HG03460 (cell line): ENCODE measurements at regions not wholly inside any gene's neighbourhood (a gene's known extent, or its start where the extent isn't known, plus 50 kb on each side); places are given as distances from the start of the nearest gene placed in this dataset.

ENCODE experiments used
- ATAC-seq: cut with Tn5 transposase; IDR thresholded peaks from one replicate; pipeline ENCODE4 v1.9.1; 2021; ENCODE audit not compliant: unreplicated experiment

GRCh38 chr7:41058986-41059741 lies 643.7 kb downstream of the INHBA start:
- ATAC-seq, result no peak

GRCh38 chr7:41054960-41055661 lies 647.8 kb downstream of the INHBA start:
- no peak for ATAC-seq

GRCh38 chr7:41053820-41054219 lies 649.1 kb downstream of the INHBA start:
- no peak for ATAC-seq

- no peak for ATAC-seq
Observed at GRCh38 chr7:41052736-41053135, 650.2 kb downstream of the INHBA start.

GRCh38 chr7:41052201-41052600 lies 650.7 kb downstream of the INHBA start:
- ATAC-seq, result no peak

GRCh38 chr7:41051535-41051934 lies 651.4 kb downstream of the INHBA start:
- no peak for ATAC-seq

- no peak for ATAC-seq
Observed at GRCh38 chr7:41051062-41051461, 651.8 kb downstream of the INHBA start.

- no peak for ATAC-seq
Observed at GRCh38 chr7:41048771-41049170, 654.1 kb downstream of the INHBA start.

GRCh38 chr7:41047789-41048191 lies 655.1 kb downstream of the INHBA start:
- ATAC-seq, result no peak

- no peak for ATAC-seq
Observed at GRCh38 chr7:41047211-41047610, 655.7 kb downstream of the INHBA start.

- ATAC-seq, result no peak
Observed at GRCh38 chr7:41046776-41047175, 656.1 kb downstream of the INHBA start.

- ATAC-seq, result no peak
Observed at GRCh38 chr7:41046221-41046761, 656.6 kb downstream of the INHBA start.

- no peak for ATAC-seq
Observed at GRCh38 chr7:41045556-41046123, 657.2 kb downstream of the INHBA start.

- no peak for ATAC-seq
Observed at GRCh38 chr7:41039981-41040380, 662.9 kb downstream of the INHBA start.

GRCh38 chr7:41039386-41039953 lies 663.4 kb downstream of the INHBA start:
- ATAC-seq, result no peak

- no peak for ATAC-seq
Observed at GRCh38 chr7:41038211-41038610, 664.7 kb downstream of the INHBA start.

- no peak for ATAC-seq
Observed at GRCh38 chr7:41037691-41038090, 665.2 kb downstream of the INHBA start.

GRCh38 chr7:41035794-41036193 lies 667.1 kb downstream of the INHBA start:
- no peak for ATAC-seq

GRCh38 chr7:41033500-41033899 lies 669.4 kb downstream of the INHBA start:
- ATAC-seq, result no peak

- no peak for ATAC-seq
Observed at GRCh38 chr7:41030673-41031072, 672.2 kb downstream of the INHBA start.

GRCh38 chr7:41029072-41029499 lies 673.8 kb downstream of the INHBA start:
- ATAC-seq, result no peak

- ATAC-seq, result no peak
Observed at GRCh38 chr7:41028580-41028979, 674.3 kb downstream of the INHBA start.
